ENCODE measurements at regions not wholly inside any gene's neighbourhood (a gene's known extent, or its start where the extent isn't known, plus 50 kb on each side); places are given as distances from the start of the nearest gene placed in this dataset.

DNA sequence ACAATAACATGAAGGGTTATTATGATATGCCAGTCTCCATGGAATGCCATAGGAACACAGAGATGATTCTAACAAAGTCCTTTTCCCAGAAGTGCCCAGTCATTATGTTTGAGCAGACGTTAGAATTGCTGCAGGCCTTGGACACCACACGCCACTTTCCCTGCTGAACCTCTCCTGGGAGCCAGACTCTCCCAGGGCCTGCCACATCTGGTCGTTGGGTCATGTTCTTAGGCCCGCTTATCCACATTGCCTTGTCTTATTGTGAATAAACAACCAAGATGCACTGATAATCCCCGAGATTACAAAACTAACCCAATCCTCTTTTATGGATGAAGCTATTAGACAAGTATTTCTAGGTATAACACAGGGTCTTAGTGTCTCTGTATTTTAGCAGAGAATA lies 276.5 kb upstream of the CITED2 start:
- DNase-seq (ENCODE audit: low spot score) = no peak
- no peaks in the 10 kb centered on the region for H3K36me3 ChIP-seq
- H3K4me1 ChIP-seq = no peaks in the 10 kb centered on the region
- TF ChIP-seq, protein P1, sequence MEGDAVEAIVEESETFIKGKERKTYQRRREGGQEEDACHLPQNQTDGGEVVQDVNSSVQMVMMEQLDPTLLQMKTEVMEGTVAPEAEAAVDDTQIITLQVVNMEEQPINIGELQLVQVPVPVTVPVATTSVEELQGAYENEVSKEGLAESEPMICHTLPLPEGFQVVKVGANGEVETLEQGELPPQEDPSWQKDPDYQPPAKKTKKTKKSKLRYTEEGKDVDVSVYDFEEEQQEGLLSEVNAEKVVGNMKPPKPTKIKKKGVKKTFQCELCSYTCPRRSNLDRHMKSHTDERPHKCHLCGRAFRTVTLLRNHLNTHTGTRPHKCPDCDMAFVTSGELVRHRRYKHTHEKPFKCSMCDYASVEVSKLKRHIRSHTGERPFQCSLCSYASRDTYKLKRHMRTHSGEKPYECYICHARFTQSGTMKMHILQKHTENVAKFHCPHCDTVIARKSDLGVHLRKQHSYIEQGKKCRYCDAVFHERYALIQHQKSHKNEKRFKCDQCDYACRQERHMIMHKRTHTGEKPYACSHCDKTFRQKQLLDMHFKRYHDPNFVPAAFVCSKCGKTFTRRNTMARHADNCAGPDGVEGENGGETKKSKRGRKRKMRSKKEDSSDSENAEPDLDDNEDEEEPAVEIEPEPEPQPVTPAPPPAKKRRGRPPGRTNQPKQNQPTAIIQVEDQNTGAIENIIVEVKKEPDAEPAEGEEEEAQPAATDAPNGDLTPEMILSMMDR (IDR thresholded peaks at IDR 0.05) = no peak
- no peaks in the 10 kb centered on the region for H3K27me3 ChIP-seq
- H3K27ac ChIP-seq = no peak overlapping the region
- no peak overlapping the region for H3K4me3 ChIP-seq
- peaks cover 0 to 5% of the 10 kb centered on the region in 2 donors for H3K9me3 ChIP-seq

DNA sequence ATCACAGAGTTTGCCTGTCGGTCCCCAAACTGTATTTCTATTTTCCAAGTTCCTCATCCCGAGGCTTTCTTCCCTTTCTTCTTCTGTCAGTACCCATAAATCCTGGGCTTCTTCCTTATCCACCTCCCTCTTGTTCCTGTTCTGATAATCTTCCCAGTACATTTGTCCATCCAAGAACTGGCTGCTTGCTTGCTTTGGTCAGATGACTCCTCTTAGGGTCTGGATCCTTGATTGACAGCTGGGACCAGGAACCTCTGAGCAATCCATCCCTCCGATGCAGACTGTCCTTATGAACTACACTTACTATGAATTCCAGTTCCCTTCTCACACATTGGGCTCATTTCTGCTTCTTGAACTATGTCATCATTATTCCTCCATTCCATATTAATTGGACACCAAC lies 275.3 kb upstream of the CITED2 start:
- TF ChIP-seq, protein P1 (IDR thresholded peaks at IDR 0.05) = no peak

DNA sequence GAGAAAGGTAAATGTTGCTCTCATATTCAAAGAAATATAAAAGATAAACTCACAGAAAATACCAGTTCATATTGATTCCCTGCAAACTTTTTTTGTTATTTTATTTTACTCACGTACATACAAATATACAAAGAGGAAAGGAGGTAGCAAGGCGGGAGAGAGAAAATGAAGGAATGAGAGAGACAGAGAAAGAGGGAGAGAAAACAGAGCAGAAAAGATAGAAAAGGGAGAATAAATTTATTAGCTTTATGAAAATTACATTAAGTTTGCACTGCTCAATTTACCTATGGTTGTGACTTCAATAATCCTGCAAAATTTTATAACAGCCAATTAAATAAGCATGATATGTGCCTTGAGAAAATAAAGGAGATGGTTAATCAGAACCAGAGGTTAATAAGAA lies 274.7 kb upstream of the CITED2 start:
- Histone ChIP-seq H3K4me3 (no peak overlapping the region), H3K4me1 (peaks cover 0 to 14% of the 10 kb centered on the region in 2 donors), H3K9me3 (peaks cover 0 to 5% of the 10 kb centered on the region in 2 donors), H3K27ac (no peak overlapping the region), H3K36me3 (no peaks in the 10 kb centered on the region), H3K27me3 (no peaks in the 10 kb centered on the region)
- no peak for DNase-seq (ENCODE audit: low spot score)
- TF ChIP-seq, protein P1 (IDR thresholded peaks at IDR 0.05) = no peak

More for the DNA sequence above, 275.3 kb upstream of the CITED2 start:
- Histone ChIP-seq H3K36me3 (no peaks in the 10 kb centered on the region), H3K27ac (no peak overlapping the region), H3K4me1 (peaks cover 0 to 8% of the 10 kb centered on the region in 2 donors), H3K9me3 (peaks cover 0 to 5% of the 10 kb centered on the region in 2 donors), H3K4me3 (no peak overlapping the region), H3K27me3 (no peaks in the 10 kb centered on the region)
- no peak for DNase-seq (ENCODE audit: low spot score)

DNA sequence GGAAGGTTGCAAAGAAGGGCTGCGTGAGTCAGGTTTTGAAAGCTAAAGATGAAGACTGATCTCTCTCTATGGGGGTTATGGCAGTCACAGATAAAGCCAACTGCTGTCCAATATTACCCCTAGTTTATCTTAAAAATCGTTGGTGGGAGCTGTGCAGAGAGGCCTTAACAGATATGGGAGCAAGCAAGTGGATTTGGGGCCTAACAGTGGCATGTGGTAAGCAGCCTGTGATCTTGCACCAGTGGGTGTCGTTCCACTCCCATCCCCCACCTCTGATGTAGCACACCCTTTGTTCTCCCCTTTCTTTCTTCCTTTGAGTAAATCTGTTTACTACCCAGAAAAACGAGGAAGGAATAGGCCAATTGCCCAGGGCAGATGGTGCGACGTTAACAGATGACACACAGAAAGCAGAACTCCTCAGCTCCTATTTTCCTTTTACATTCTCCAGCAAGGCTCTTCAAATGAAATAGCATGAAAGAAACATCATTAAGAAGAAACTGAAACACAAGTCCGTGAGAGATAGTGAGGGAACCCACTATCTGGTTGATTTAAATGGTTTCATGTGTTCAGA lies 274.1 kb upstream of the CITED2 start:
- Histone ChIP-seq H3K4me3 (no peak overlapping the region), H3K9me3 (peaks cover 0 to 5% of the 10 kb centered on the region in 2 donors), H3K36me3 (no peaks in the 10 kb centered on the region), H3K27me3 (no peaks in the 10 kb centered on the region), H3K4me1 (peaks cover 0 to 20% of the 10 kb centered on the region in 2 donors), H3K27ac (no peak overlapping the region)
- DNase-seq (ENCODE audit: low spot score) = no peak
- TF ChIP-seq, protein P1 (IDR thresholded peaks at IDR 0.05) = no peak

DNA sequence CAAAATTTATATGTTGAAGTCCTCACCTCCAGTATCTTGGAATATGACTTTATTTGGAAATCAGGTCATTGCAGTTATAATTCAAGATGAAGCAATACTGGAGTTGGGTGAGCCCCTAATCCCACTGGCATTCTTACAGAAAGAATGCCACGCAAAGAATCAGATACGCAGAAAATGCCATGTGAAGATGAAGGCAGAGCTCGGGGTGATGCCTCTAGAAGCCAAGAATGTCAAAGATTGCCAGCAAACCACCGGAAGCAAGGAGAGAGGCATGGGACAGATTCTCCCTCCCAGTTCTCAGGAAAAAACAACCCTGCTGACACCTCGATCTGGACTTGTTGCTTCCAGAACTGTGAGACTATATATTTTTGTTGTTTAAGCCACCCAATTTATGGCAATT lies 273.4 kb upstream of the CITED2 start:
- no peak for DNase-seq (ENCODE audit: low spot score)
- no peak overlapping the region for H3K27ac ChIP-seq
- TF ChIP-seq, protein P1 (IDR thresholded peaks at IDR 0.05) = no peak

DNA sequence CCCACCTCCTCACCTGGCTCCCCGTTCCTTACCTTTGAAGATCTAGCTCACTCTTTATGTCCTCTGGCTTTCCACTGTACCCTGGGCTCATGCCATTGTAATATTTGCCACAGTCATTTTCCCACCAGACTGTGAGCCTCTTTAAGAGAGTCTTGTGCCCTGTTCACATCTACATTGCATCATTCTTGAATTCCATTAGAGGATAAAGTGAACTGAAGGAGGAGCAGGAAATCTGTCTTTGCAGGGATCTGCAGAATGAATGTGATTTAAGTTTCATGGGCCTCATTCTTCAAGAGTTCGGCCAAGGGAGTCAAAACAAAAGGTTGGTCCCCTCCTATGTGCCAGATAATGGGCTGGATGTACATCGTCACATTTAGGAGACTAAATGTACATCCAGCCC lies 272.6 kb upstream of the CITED2 start:
- DNase-seq (ENCODE audit: low spot score) = no peak
- peaks cover 0 to 5% of the 10 kb centered on the region in 2 donors for H3K9me3 ChIP-seq
- TF ChIP-seq, protein P1 (IDR thresholded peaks at IDR 0.05) = no peak
- no peak overlapping the region for H3K4me3 ChIP-seq
- H3K27me3 ChIP-seq = no peaks in the 10 kb centered on the region
- peaks cover 0 to 20% of the 10 kb centered on the region in 2 donors for H3K4me1 ChIP-seq
- no peak overlapping the region for H3K27ac ChIP-seq
- no peaks in the 10 kb centered on the region for H3K36me3 ChIP-seq

More for the DNA sequence above, 273.4 kb upstream of the CITED2 start:
- no peak overlapping the region for H3K4me3 ChIP-seq
- H3K27me3 ChIP-seq = no peaks in the 10 kb centered on the region
- H3K4me1 ChIP-seq = peaks cover 0 to 20% of the 10 kb centered on the region in 2 donors
- no peaks in the 10 kb centered on the region for H3K36me3 ChIP-seq
- H3K9me3 ChIP-seq = peaks cover 0 to 5% of the 10 kb centered on the region in 2 donors

Data from right atrium auricular region (tissue), 2 donors.